ENCODE measurements at regions not wholly inside any gene's neighbourhood (a gene's known extent, or its start where the extent isn't known, plus 50 kb on each side); places are given as distances from the start of the nearest gene placed in this dataset.

- intact Hi-C loops (cut with DNase I; ENCODE audit: low total_unique reads), result no loop called here
- H3K27ac ChIP-seq, result no peak overlapping the region
- no peaks in the 10 kb centered on the region for H3K4me1 ChIP-seq
- TF ChIP-seq, protein P1, sequence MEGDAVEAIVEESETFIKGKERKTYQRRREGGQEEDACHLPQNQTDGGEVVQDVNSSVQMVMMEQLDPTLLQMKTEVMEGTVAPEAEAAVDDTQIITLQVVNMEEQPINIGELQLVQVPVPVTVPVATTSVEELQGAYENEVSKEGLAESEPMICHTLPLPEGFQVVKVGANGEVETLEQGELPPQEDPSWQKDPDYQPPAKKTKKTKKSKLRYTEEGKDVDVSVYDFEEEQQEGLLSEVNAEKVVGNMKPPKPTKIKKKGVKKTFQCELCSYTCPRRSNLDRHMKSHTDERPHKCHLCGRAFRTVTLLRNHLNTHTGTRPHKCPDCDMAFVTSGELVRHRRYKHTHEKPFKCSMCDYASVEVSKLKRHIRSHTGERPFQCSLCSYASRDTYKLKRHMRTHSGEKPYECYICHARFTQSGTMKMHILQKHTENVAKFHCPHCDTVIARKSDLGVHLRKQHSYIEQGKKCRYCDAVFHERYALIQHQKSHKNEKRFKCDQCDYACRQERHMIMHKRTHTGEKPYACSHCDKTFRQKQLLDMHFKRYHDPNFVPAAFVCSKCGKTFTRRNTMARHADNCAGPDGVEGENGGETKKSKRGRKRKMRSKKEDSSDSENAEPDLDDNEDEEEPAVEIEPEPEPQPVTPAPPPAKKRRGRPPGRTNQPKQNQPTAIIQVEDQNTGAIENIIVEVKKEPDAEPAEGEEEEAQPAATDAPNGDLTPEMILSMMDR (IDR thresholded peaks at IDR 0.05), result no peak
- TF ChIP-seq POLR2A (IDR thresholded peaks at IDR 0.05), result no peak
- H3K27me3 ChIP-seq, result no peaks in the 10 kb centered on the region
- H3K4me3 ChIP-seq, result no peak overlapping the region
- H3K9me3 ChIP-seq, result no peaks in the 10 kb centered on the region
- no peaks in the 10 kb centered on the region for H3K36me3 ChIP-seq (ENCODE audit: low read depth, missing control alignments)
- DNase-seq, result no peak
Observed at GRCh38 chr16:62978451-62978850, 942.2 kb upstream of the CDH8 start.

DNA sequence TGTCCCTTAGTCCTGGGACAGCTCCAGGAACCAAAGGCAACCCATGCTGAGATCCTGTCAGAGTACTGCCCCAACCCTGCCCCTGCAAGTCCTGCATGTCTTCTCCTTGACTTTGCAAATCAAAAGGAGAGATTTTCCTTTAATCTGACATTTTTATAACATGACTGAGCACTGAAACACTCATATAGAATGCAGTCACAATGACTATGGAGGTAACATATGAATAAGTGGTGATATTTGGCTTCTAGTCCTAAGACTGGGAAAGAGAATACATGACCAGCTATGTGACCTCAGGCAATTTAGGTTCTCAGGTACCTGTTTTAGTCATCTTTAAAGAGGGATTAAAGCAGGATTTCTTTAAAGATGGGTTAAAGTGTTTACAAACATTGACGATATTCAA is 941.6 kb upstream of the CDH8 start:
- no peaks in the 10 kb centered on the region for H3K9me3 ChIP-seq
- H3K36me3 ChIP-seq (ENCODE audit: low read depth, missing control alignments), result no peaks in the 10 kb centered on the region
- WGBS, 2 donors, result 89 to 94% methylated on average over 1 of the region's 1 CpG
- H3K27me3 ChIP-seq, result no peaks in the 10 kb centered on the region
- intact Hi-C loops (cut with DNase I; ENCODE audit: low total_unique reads), result no loop called here
- TF ChIP-seq POLR2A (IDR thresholded peaks at IDR 0.05), result no peak
- TF ChIP-seq, protein P1 (IDR thresholded peaks at IDR 0.05), result no peak
- no peak overlapping the region for H3K4me3 ChIP-seq
- H3K27ac ChIP-seq, result no peak overlapping the region
- H3K4me1 ChIP-seq, result no peaks in the 10 kb centered on the region
- DNase-seq, result no peak

- H3K27me3 ChIP-seq, result no peaks in the 10 kb centered on the region
- H3K36me3 ChIP-seq (ENCODE audit: low read depth, missing control alignments), result no peaks in the 10 kb centered on the region
- H3K4me1 ChIP-seq, result no peaks in the 10 kb centered on the region
- H3K27ac ChIP-seq, result no peak overlapping the region
- TF ChIP-seq, protein P1 (IDR thresholded peaks at IDR 0.05), result no peak
- DNase-seq, result no peak
- intact Hi-C loops (cut with DNase I; ENCODE audit: low total_unique reads), result no loop called here
- WGBS, 2 donors, result 95 to 98% methylated on average over 1 of the region's 1 CpG
- no peaks in the 10 kb centered on the region for H3K9me3 ChIP-seq
- H3K4me3 ChIP-seq, result no peak overlapping the region
Observed at GRCh38 chr16:62974424-62974823, 938.2 kb upstream of the CDH8 start.

- no peaks in the 10 kb centered on the region for H3K9me3 ChIP-seq
- no peak overlapping the region for H3K27ac ChIP-seq
- peak; percentile 17 for DNase-seq
- intact Hi-C loops (cut with DNase I; ENCODE audit: low total_unique reads), result no loop called here
- no peak for TF ChIP-seq POLR2A (IDR thresholded peaks at IDR 0.05)
- TF ChIP-seq, protein P1 (IDR thresholded peaks at IDR 0.05), result no peak
- H3K36me3 ChIP-seq (ENCODE audit: low read depth, missing control alignments), result no peaks in the 10 kb centered on the region
- H3K27me3 ChIP-seq, result no peaks in the 10 kb centered on the region
- H3K4me1 ChIP-seq, result no peaks in the 10 kb centered on the region
- no peak overlapping the region for H3K4me3 ChIP-seq
Observed at GRCh38 chr16:62970851-62971250, 934.6 kb upstream of the CDH8 start.

GRCh38 chr16:62969711-62970318 is 933.6 kb upstream of the CDH8 start:
- no peak for DNase-seq
- Histone ChIP-seq H3K4me3 (no peak overlapping the region), H3K36me3 (ENCODE audit: low read depth, missing control alignments) (no peaks in the 10 kb centered on the region), H3K9me3 (no peaks in the 10 kb centered on the region), H3K27me3 (no peaks in the 10 kb centered on the region), H3K27ac (no peak overlapping the region), H3K4me1 (no peaks in the 10 kb centered on the region)
- TF ChIP-seq POLR2A (IDR thresholded peaks at IDR 0.05), result no peak
- TF ChIP-seq, protein P1 (IDR thresholded peaks at IDR 0.05), result no peak
- intact Hi-C loops (cut with DNase I; ENCODE audit: low total_unique reads), result no loop called here

All from testis (tissue), 2 donors.